ENCODE measurements at regions not wholly inside any gene's neighbourhood (a gene's known extent, or its start where the extent isn't known, plus 50 kb on each side); places are given as distances from the start of the nearest gene placed in this dataset.

DNA sequence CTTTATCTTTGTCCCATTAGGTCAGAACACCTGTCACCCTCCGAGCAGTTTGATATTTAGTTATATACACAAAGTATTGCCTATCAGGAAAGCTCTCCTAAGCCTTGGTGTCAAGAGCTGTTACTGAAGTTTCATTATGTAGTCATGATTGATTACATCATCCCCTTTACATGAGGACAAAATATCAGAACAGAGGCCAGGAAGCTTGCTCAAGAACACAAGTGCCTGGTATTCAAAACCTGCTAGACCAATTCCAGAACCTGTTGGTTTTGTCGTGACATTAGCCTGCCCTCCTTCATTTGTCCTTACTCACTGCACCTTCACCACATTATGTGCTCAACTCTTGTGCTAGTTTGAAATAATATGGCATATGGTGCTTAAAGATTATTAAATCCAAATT is 377.1 kb downstream of the CDH19 start:
- Histone ChIP-seq H3K14ac (ENCODE audit: insufficient read length) (no peak overlapping the region), H2BK15ac (ENCODE audit: low read length) (no peak overlapping the region), H3K36me3 (ENCODE audit: control insufficient read depth in 2 of 4, insufficient read depth in 4 of 4, low read length in 3 of 4) (no peaks in the 10 kb centered on the region), H3K4me3 (ENCODE audit: extremely low read depth in 1 of 4, insufficient read depth in 2 of 4, low read depth in 3 of 4, low read length in 4 of 4) (no peak overlapping the region), H3K27ac (ENCODE audit: low read depth, low read length) (no peak overlapping the region), H4K8ac (ENCODE audit: extremely low read depth, insufficient read depth, low read length) (no peak overlapping the region), H4K5ac (ENCODE audit: insufficient read length, low read depth, low read length) (no peak overlapping the region), H3K56ac (replicated peaks; ENCODE audit: insufficient read length, low read depth, low read length) (no peak overlapping the region), H3K23ac (ENCODE audit: insufficient read length) (no peak overlapping the region), H4K91ac (replicated peaks; ENCODE audit: insufficient read length, low read length) (no peak overlapping the region), H3K79me2 (ENCODE audit: control insufficient read depth in 1 of 2, insufficient read depth in 2 of 2, low read length in 2 of 2) (no peaks in the 10 kb centered on the region), H2BK20ac (ENCODE audit: low read length) (no peak overlapping the region), H2AK5ac (ENCODE audit: low read depth, low read length) (no peak overlapping the region), H3K27me3 (replicated peaks in 1 of 4; ENCODE audit: control insufficient read depth in 3 of 4, extremely low read depth in 1 of 4, insufficient read depth in 3 of 4, low read length in 3 of 4) (no peaks in the 10 kb centered on the region), H3K4me1 (replicated peaks in 1 of 4; ENCODE audit: control insufficient read depth in 3 of 4, insufficient read depth in 4 of 4, low read length in 3 of 4) (no peaks in the 10 kb centered on the region), H3K4me2 (ENCODE audit: insufficient read depth in 1 of 2, low read depth in 2 of 2, low read length in 2 of 2) (no peak overlapping the region), H3K18ac (ENCODE audit: extremely low read depth, low read length) (no peak overlapping the region), H3K9ac (replicated peaks in 1 of 4; ENCODE audit: extremely low read depth in 1 of 4, low read depth in 3 of 4, low read length in 3 of 4) (no peak overlapping the region), H2BK12ac (ENCODE audit: low read depth, low read length) (no peak overlapping the region), H2BK5ac (ENCODE audit: low read depth, low read length) (no peak overlapping the region), H3K23me2 (ENCODE audit: low read depth, low read length) (no peaks in the 10 kb centered on the region), H2BK120ac (replicated peaks; ENCODE audit: low read depth, low read length) (no peak overlapping the region), H3K79me1 (ENCODE audit: low read depth, low read length) (no peaks in the 10 kb centered on the region), H3K9me3 (ENCODE audit: insufficient read depth in 2 of 2, low read depth in 1 of 2, low read length in 1 of 2) (no peaks in the 10 kb centered on the region), H2AFZ (ENCODE audit: low read length) (no peak overlapping the region), H4K20me1 (replicated peaks in 1 of 2; ENCODE audit: control insufficient read depth in 1 of 2, insufficient read depth in 2 of 2, low read length in 2 of 2) (no peaks in the 10 kb centered on the region), H3K4ac (replicated peaks; ENCODE audit: insufficient read length, low read depth, low read length) (no peak overlapping the region)
- ChIA-PET CTCF (ENCODE audit: partially characterized antibody) (interaction anchor here (1.1 kb wide), 1 partner anchor 104 kb away, joined by 3 read pairs; no protein-coding TSS in a partner anchor), POLR2A (ENCODE audit: partially characterized antibody) (no interaction called here)
- TF ChIP-seq JUND (IDR thresholded peaks at IDR 0.05; ENCODE audit: low read length) (no peak), TEAD4 (IDR thresholded peaks at IDR 0.05; ENCODE audit: low read depth, low read length) (no peak), EP300 (IDR thresholded peaks at IDR 0.05; ENCODE audit: borderline replicate concordance in 1 of 2, low read depth in 2 of 2, low read length in 2 of 2) (no peak), SP4 (IDR thresholded peaks at IDR 0.05; ENCODE audit: low read length) (no peak), NANOG (IDR thresholded peaks at IDR 0.05; ENCODE audit: insufficient read depth, low read depth, low read length, poor library complexity, severe bottlenecking) (no peak), SAP30 (IDR thresholded peaks at IDR 0.05; ENCODE audit: insufficient read depth, insufficient replicate concordance, low read length) (no peak), EZH2 (IDR thresholded peaks at IDR 0.05; ENCODE audit: low read depth, low read length, severe bottlenecking) (no peak), HDAC2 (IDR thresholded peaks at IDR 0.05; ENCODE audit: borderline replicate concordance in 1 of 2, low read depth in 2 of 2, low read length in 2 of 2) (no peak), SIN3A (conservative IDR thresholded peaks at IDR 0.05 in 1 of 2, IDR thresholded peaks at IDR 0.05 in 1 of 2; ENCODE audit: low read depth in 1 of 2, low read length in 2 of 2) (no peak), CBX5 (IDR thresholded peaks at IDR 0.05; ENCODE audit: low read depth, low read length) (no peak), CHD2 (IDR thresholded peaks at IDR 0.05; ENCODE audit: low read length) (no peak), EGR1 (IDR thresholded peaks at IDR 0.05; ENCODE audit: borderline replicate concordance, low read depth, low read length) (no peak), BCL11A (IDR thresholded peaks at IDR 0.05; ENCODE audit: low read depth in 2 of 2, low read length in 2 of 2) (no peak)
- TF ChIP-seq, protein P1, sequence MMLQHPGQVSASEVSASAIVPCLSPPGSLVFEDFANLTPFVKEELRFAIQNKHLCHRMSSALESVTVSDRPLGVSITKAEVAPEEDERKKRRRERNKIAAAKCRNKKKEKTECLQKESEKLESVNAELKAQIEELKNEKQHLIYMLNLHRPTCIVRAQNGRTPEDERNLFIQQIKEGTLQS (IDR thresholded peaks at IDR 0.05; ENCODE audit: insufficient read depth, low read depth, low read length) = no peak
- 97% methylated on average over 2 of the region's 2 CpGs; no CpG with 5 or more reads in 1 of the 2 experiments for WGBS, 2 experiments (ENCODE audit: extremely low coverage in 1 of 2, insufficient coverage in 1 of 2, insufficient read length in 1 of 2, insufficient replicate concordance in 2 of 2, low coverage in 1 of 2, low lambda C conversion rate in 2 of 2, missing lambda C conversion rate in 1 of 2)
- FAIRE-seq (no peak), DNase-seq (ENCODE audit: low read depth in 1 of 2, low spot score in 2 of 2) (no peak)
